Right lobe of liver (tissue), 6 donors: ENCODE measurements at regions not wholly inside any gene's neighbourhood (a gene's known extent, or its start where the extent isn't known, plus 50 kb on each side); places are given as distances from the start of the nearest gene placed in this dataset.

Experiments used
- ATAC-seq, 4 donors: fragments of 200-7000 bp; cut with Tn5 transposase; one replicate each; pipeline ENCODE4 v1.9.1; 2020; ENCODE audit warnings: mild to moderate bottlenecking in 4 of 4, moderate library complexity in 4 of 4
- DNase-seq, 3 donors: peaks; one replicate each; pipeline ENCODE4 v3.0.0-alpha.2; 2020
- H3K27ac ChIP-seq, 3 donors: fragments of 200-600 bp; one replicate each; pipeline ENCODE4 v1.8.0; 2022
- H3K27me3 ChIP-seq, 2 donors: fragments of 200-600 bp; one replicate each; pipeline ENCODE4 v1.8.0; 2022
- H3K36me3 ChIP-seq, 4 donors: fragments of 200-600 bp; sonication (generic) in 1 of 4; one replicate each; pipeline versions ENCODE4 v1.5.1 to v1.8.0; 2017 to 2022; ENCODE audit warnings: control low read depth in 1 of 4
- H3K4me1 ChIP-seq, 4 donors: fragments of 200-600 bp; sonication (generic) in 1 of 4; one replicate each; pipeline versions ENCODE4 v1.5.1 to v1.8.0; 2017 to 2022; ENCODE audit warnings: control low read depth in 1 of 4
- H3K4me3 ChIP-seq, 3 donors: fragments of 200-600 bp; one replicate each; pipeline ENCODE4 v1.8.0; 2022
- H3K9me3 ChIP-seq, 4 donors: fragments of 200-600 bp; sonication (generic) in 1 of 4; one replicate each; pipeline versions ENCODE4 v1.5.1 to v1.8.0; 2017 to 2022; ENCODE audit warnings: control low read depth in 1 of 4
- CTCF ChIP-seq, 4 donors: fragments of 200-600 bp in 3 of 4; fragments of 450-650 bp in 1 of 4; IDR thresholded peaks; one replicate each; pipeline versions ENCODE4 v1.5.1 to v1.8.0; 2016 to 2022; ENCODE audit warnings: antibody characterized with exemption in 4 of 4, mild to moderate bottlenecking in 2 of 4
- POLR2A ChIP-seq: fragments of 450-650 bp; IDR thresholded peaks from one replicate; pipeline ENCODE4 v1.6.1; 2017; ENCODE audit warnings: antibody characterized with exemption, mild to moderate bottlenecking
- WGBS: methylation state at CpG from one replicate; pipeline ENCODE4 v1.1.6; 2018; ENCODE audit warnings: low coverage, low lambda C conversion rate; ENCODE audit not compliant: insufficient coverage; ENCODE audit errors: missing lambda C conversion rate; 5-methylcytosine and 5-hydroxymethylcytosine counted together
- intact Hi-C, 2 donors: fragments of 100-400 bp; cut with DNase I; formaldehyde crosslinking; loops; one replicate each; pipeline versions ENCODE4 v1.11.2 to v1.14.1; 2022
- donor health status: DM: no; HTN: yes; CAD: no.
- donor health status: DM: no; HTN: no; CAD: no.
- donor health status: DM: no; HTN: no; CAD: no.
- donor health status: DM: no; HTN: yes; CAD: no.
- donor health status: DM: no; HTN: yes; CAD: no.

- Histone ChIP-seq H3K4me3 (no peak overlapping the region), H3K27me3 (no peaks in the 10 kb centered on the region), H3K4me1 (no peaks in the 10 kb centered on the region), H3K9me3 (no peaks in the 10 kb centered on the region), H3K36me3 (no peaks in the 10 kb centered on the region), H3K27ac (no peak overlapping the region)
- ATAC-seq, result no peak
- TF ChIP-seq POLR2A (no peak), CTCF (IDR thresholded peaks at IDR 0.05) (no peak)
- intact Hi-C loops, result no loop called here
- WGBS, result 48% methylated on average over 4 of the region's 4 CpGs
- DNase-seq, result no peak
Observed at GRCh38 chr13:47109028-47109427, 212.2 kb upstream of the HTR2A start.

- H3K27me3 ChIP-seq, result no peaks in the 10 kb centered on the region
- H3K9me3 ChIP-seq, result no peaks in the 10 kb centered on the region
- H3K36me3 ChIP-seq, result no peaks in the 10 kb centered on the region
- intact Hi-C loops, result no loop called here
- WGBS, result 38% methylated on average over 4 of the region's 4 CpGs
- H3K4me3 ChIP-seq, result no peak overlapping the region
- no peak overlapping the region for H3K27ac ChIP-seq
- ATAC-seq (no peak), DNase-seq (no peak)
- no peaks in the 10 kb centered on the region for H3K4me1 ChIP-seq
- TF ChIP-seq POLR2A, result no peak
- TF ChIP-seq CTCF (IDR thresholded peaks at IDR 0.05), result no peak
Observed at GRCh38 chr13:47100214-47100853, 203.5 kb upstream of the HTR2A start.

GRCh38 chr13:47094734-47095434, 198.0 kb upstream of the HTR2A start:
- WGBS, result 77% methylated on average over 3 of the region's 3 CpGs
- ATAC-seq (no peak), DNase-seq (no peak)
- Histone ChIP-seq H3K4me3 (no peak overlapping the region), H3K27me3 (no peaks in the 10 kb centered on the region), H3K9me3 (no peaks in the 10 kb centered on the region), H3K27ac (no peak overlapping the region), H3K4me1 (no peaks in the 10 kb centered on the region), H3K36me3 (no peaks in the 10 kb centered on the region)
- TF ChIP-seq CTCF (IDR thresholded peaks at IDR 0.05) (no peak), POLR2A (no peak)
- intact Hi-C loops, result no loop called here

GRCh38 chr13:47092202-47092601, 195.3 kb upstream of the HTR2A start:
- H3K9me3 ChIP-seq, result no peaks in the 10 kb centered on the region
- no peaks in the 10 kb centered on the region for H3K27me3 ChIP-seq
- no peak for ATAC-seq
- H3K4me1 ChIP-seq, result no peaks in the 10 kb centered on the region
- H3K36me3 ChIP-seq, result no peaks in the 10 kb centered on the region
- no peak overlapping the region for H3K4me3 ChIP-seq
- 63% methylated on average over 2 of the region's 2 CpGs for WGBS
- intact Hi-C loops, result no loop called here
- no peak for TF ChIP-seq CTCF (IDR thresholded peaks at IDR 0.05)
- no peak for TF ChIP-seq POLR2A
- no peak overlapping the region for H3K27ac ChIP-seq
- no peak for DNase-seq
